ENCODE measurements at regions not wholly inside any gene's neighbourhood (a gene's known extent, or its start where the extent isn't known, plus 50 kb on each side); places are given as distances from the start of the nearest gene placed in this dataset.

DNA sequence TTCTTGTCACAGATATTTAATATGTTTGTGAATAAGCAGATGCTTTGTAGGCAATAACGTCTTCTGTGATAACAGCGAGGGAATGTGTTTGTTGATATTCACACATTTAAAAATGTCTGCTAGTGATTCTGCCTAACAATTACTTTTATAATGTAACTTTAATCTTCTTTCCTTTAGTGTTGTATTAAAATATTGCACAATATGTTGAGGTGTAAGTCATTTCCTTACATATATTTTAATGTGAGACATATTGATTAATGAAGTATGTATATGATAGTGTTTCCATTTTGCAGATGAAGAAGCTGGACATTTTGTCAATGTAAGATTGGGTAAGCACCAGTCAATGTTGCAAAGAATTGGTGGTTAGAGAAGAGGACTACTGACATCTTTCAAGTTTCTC is 324.4 kb downstream of the SLITRK1 start:
- TF ChIP-seq CTCF (IDR thresholded peaks at IDR 0.05) (no peak), POLR2A (IDR thresholded peaks at IDR 0.05) (no peak)
